Testis (tissue), 2 donors: ENCODE measurements at regions not wholly inside any gene's neighbourhood (a gene's known extent, or its start where the extent isn't known, plus 50 kb on each side); places are given as distances from the start of the nearest gene placed in this dataset.

Source experiments
- CTCF ChIP-seq, 3 experiments: fragments of 450-650 bp in 2 of 3; fragments of 200-600 bp in 1 of 3; sonication (generic) in 1 of 3; IDR thresholded peaks; one replicate each; pipeline ENCODE4 v1.5.1; 2016 to 2019; ENCODE audit warnings: antibody characterized with exemption in 3 of 3, mild to moderate bottlenecking in 2 of 3, moderate library complexity in 1 of 3
- POLR2A ChIP-seq: fragments of 450-650 bp; IDR thresholded peaks from one replicate; pipeline ENCODE4 v1.6.1; 2017; ENCODE audit warnings: antibody characterized with exemption, mild to moderate bottlenecking, moderate library complexity

GRCh38 chr9:108552459-108553040 lies 303.2 kb downstream of the ACTL7B start:
- TF ChIP-seq POLR2A (no peak), CTCF (IDR thresholded peaks at IDR 0.05) (no peak)
